Type B pancreatic cell (in vitro differentiated cells): ENCODE measurements at regions not wholly inside any gene's neighbourhood (a gene's known extent, or its start where the extent isn't known, plus 50 kb on each side); places are given as distances from the start of the nearest gene placed in this dataset.

Experiments used
- DNase-seq: peaks from one replicate; pipeline ENCODE4 v3.0.0; 2021; ENCODE audit warnings: mixed read lengths; ENCODE audit not compliant: unreplicated experiment; ENCODE audit errors: extremely low spot score
- H3K27ac Mint-ChIP-seq: 2 replicates; pipeline ENCODE4 v1.8.0; 2021; ENCODE audit warnings: mild to moderate bottlenecking, mixed read lengths
- H3K27me3 Mint-ChIP-seq: 2 replicates; pipeline ENCODE4 v1.8.0; 2021; ENCODE audit warnings: mixed read lengths
- H3K36me3 Mint-ChIP-seq: 2 replicates; pipeline ENCODE4 v1.8.0; 2021; ENCODE audit warnings: mixed read lengths
- H3K4me1 Mint-ChIP-seq: one replicate; pipeline ENCODE4 v1.8.0; 2021; ENCODE audit warnings: mixed read lengths; ENCODE audit not compliant: unreplicated experiment
- H3K4me3 Mint-ChIP-seq: 2 replicates; pipeline ENCODE4 v1.8.0; 2021; ENCODE audit warnings: mild to moderate bottlenecking, mixed read lengths
- H3K9me3 Mint-ChIP-seq: 2 replicates; pipeline ENCODE4 v1.8.0; 2021; ENCODE audit warnings: mixed read lengths
- CTCF ChIP-seq: fragments of 200-600 bp; sonication (generic); conservative IDR thresholded peaks from 2 replicates; pipeline ENCODE4 v1.5.0; 2021; ENCODE audit warnings: antibody characterized with exemption, mild to moderate bottlenecking

DNA sequence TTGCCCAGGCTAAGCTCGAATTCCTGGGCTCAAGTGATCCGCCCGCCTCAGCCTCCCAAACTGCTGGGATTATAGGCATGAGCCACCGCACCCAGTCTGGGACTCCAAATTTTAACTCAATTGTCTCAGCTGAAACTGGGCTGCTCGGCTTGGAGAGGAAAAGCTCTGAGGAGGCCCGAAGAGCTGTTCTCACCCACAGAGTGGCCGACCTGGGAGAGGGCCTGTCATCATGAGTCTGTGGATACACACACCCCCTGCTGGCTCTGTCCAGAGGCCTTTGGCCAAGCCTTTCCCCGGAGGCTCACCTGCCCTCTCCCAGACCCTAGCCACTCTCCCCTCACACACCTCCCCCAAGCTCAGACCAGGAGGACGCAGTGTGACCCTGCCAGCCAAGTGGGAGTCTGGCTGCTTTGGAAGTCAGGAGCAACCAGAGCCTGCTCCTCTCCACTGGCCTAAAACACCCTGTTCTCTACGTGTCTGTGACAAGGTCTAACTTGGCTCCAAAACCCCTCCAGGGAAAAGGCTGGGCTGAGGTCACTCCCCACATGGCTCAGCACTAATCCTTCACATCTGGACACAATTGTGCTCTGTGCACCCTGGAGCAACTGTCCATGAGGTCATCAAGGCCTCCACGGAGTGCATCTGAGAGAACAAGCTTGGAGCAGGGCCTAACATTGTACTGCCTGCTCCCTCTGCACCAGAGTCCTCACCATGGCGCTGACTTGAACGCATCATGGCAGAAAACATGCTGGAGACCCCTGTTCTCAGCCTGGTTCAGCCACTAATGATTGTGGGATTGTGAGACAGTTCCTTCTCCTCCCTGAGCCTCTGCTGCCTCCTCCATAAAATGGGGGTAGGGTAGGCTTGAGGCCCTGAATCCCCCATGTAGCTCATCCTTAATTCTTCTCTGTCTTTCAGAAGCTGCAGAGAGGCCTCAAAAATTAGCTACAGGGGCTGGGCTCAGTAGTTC lies 49.9 kb upstream of the RAB6C start:
- Mint-ChIP-seq H3K9me3 (no peaks in the 10 kb centered on the region), H3K4me1 (peaks cover 5% of the 10 kb centered on the region)
- TF ChIP-seq CTCF: no peak

More for the DNA sequence above, 49.9 kb upstream of the RAB6C start:
- Mint-ChIP-seq H3K27me3 (peaks cover 36% of the 10 kb centered on the region), H3K36me3 (no peaks in the 10 kb centered on the region), H3K27ac (no peak overlapping the region), H3K4me3 (no peak overlapping the region)
- DNase-seq: peak; percentile 57
